HEK293T (cell line): ENCODE measurements at regions not wholly inside any gene's neighbourhood (a gene's known extent, or its start where the extent isn't known, plus 50 kb on each side); places are given as distances from the start of the nearest gene placed in this dataset.

Experiments
- ARNT ChIP-seq: fragments of 450-650 bp; IDR thresholded peaks from 2 replicates; pipeline ENCODE4 v1.6.1; 2017; ENCODE audit warnings: mild to moderate bottlenecking
- BHLHE40 ChIP-seq: fragments of 450-650 bp; IDR thresholded peaks from 2 replicates; pipeline ENCODE4 v1.6.1; 2016; ENCODE audit warnings: mild to moderate bottlenecking, moderate library complexity, borderline replicate concordance
- ELF4 ChIP-seq: fragments of 450-650 bp; IDR thresholded peaks from 2 replicates; pipeline ENCODE4 v1.6.1; 2017; ENCODE audit warnings: antibody characterized with exemption
- FOXA1 ChIP-seq: fragments of 450-650 bp; IDR thresholded peaks from 2 replicates; pipeline ENCODE4 v1.6.1; 2016; ENCODE audit warnings: mild to moderate bottlenecking
- FOXM1 ChIP-seq: fragments of 450-650 bp; IDR thresholded peaks from 2 replicates; pipeline ENCODE4 v1.6.1; 2017; ENCODE audit warnings: mild to moderate bottlenecking, borderline replicate concordance
- HDGF ChIP-seq: fragments of 450-650 bp; IDR thresholded peaks from 2 replicates; pipeline ENCODE4 v1.6.1; 2017; ENCODE audit warnings: antibody characterized with exemption, borderline replicate concordance
- L3MBTL2 ChIP-seq: fragments of 450-650 bp; conservative IDR thresholded peaks from 2 replicates; pipeline ENCODE4 v1.6.1; 2016; ENCODE audit warnings: mild to moderate bottlenecking
- NFRKB ChIP-seq: fragments of 450-650 bp; IDR thresholded peaks from 2 replicates; pipeline ENCODE4 v1.6.1; 2016; ENCODE audit warnings: mild to moderate bottlenecking, moderate library complexity
- PKNOX1 ChIP-seq: fragments of 450-650 bp; IDR thresholded peaks from 2 replicates; pipeline ENCODE4 v1.6.1; 2016
- SP1 ChIP-seq: fragments of 450-650 bp; IDR thresholded peaks from 2 replicates; pipeline ENCODE4 v1.6.1; 2017
- SUZ12 ChIP-seq: fragments of 450-650 bp; IDR thresholded peaks from 2 replicates; pipeline ENCODE4 v1.6.1; 2016; ENCODE audit warnings: mild to moderate bottlenecking
- TARDBP ChIP-seq: fragments of 450-650 bp; IDR thresholded peaks from 2 replicates; pipeline ENCODE4 v1.6.1; 2016
- ZNF384 ChIP-seq: fragments of 450-650 bp; IDR thresholded peaks from 2 replicates; pipeline ENCODE4 v1.6.1; 2016

GRCh38 chr9:71509054-71509453, 259.3 kb downstream of the CEMIP2 start:
- no peak for TF ChIP-seq TARDBP
- no peak for TF ChIP-seq SP1
- no peak for TF ChIP-seq HDGF
- no peak for TF ChIP-seq ARNT
- no peak for TF ChIP-seq BHLHE40
- no peak for TF ChIP-seq SUZ12
- no peak for TF ChIP-seq FOXM1
- TF ChIP-seq PKNOX1: no peak
- TF ChIP-seq NFRKB: no peak
- no peak for TF ChIP-seq ZNF384
- no peak for TF ChIP-seq ELF4
- TF ChIP-seq L3MBTL2: no peak
- TF ChIP-seq FOXA1: no peak
